Ishikawa (cell line): ENCODE measurements at regions not wholly inside any gene's neighbourhood (a gene's known extent, or its start where the extent isn't known, plus 50 kb on each side); places are given as distances from the start of the nearest gene placed in this dataset.

Experiments used
- CEBPB ChIP-seq: IDR thresholded peaks from 2 replicates; pipeline ENCODE4 v1.6.1; 2012
- CREB1 ChIP-seq: IDR thresholded peaks from 2 replicates; pipeline ENCODE4 v1.6.1; 2012; ENCODE audit warnings: low read depth
- EGR1 ChIP-seq: IDR thresholded peaks from 2 replicates; pipeline ENCODE4 v1.6.1; 2012
- FOXM1 ChIP-seq: IDR thresholded peaks from 2 replicates; pipeline ENCODE4 v1.6.1; 2012; ENCODE audit warnings: low read depth, borderline replicate concordance
- MAX ChIP-seq: IDR thresholded peaks from 2 replicates; pipeline ENCODE4 v1.6.1; 2012
- NFIC ChIP-seq: IDR thresholded peaks from 2 replicates; pipeline ENCODE4 v1.6.1; 2012
- RAD21 ChIP-seq: IDR thresholded peaks from 2 replicates; pipeline ENCODE4 v1.6.1; 2012; ENCODE audit warnings: low read depth
- TAF1 ChIP-seq: IDR thresholded peaks from 2 replicates; pipeline ENCODE4 v1.6.1; 2012; ENCODE audit warnings: low read depth, mild to moderate bottlenecking
- TCF12 ChIP-seq: IDR thresholded peaks from 2 replicates; pipeline ENCODE4 v1.6.1; 2012; ENCODE audit warnings: low read depth
- USF1 ChIP-seq: IDR thresholded peaks from 2 replicates; pipeline ENCODE4 v1.6.1; 2012

GRCh38 chrX:21193196-21193595 is 181.0 kb upstream of the CNKSR2 start:
- TF ChIP-seq FOXM1 (no peak), MAX (no peak), NFIC (no peak), TAF1 (no peak), CREB1 (no peak), CEBPB (no peak), TCF12 (no peak), RAD21 (no peak), EGR1 (no peak), USF1 (no peak)
